Left hindlimb (tissue), 1 donor: ENCODE measurements at regions not wholly inside any gene's neighbourhood (a gene's known extent, or its start where the extent isn't known, plus 50 kb on each side); places are given as distances from the start of the nearest gene placed in this dataset.

Experiments used
- DNase-seq: peaks from one replicate; pipeline ENCODE4 v3.0.0-alpha.2; 2018

DNA sequence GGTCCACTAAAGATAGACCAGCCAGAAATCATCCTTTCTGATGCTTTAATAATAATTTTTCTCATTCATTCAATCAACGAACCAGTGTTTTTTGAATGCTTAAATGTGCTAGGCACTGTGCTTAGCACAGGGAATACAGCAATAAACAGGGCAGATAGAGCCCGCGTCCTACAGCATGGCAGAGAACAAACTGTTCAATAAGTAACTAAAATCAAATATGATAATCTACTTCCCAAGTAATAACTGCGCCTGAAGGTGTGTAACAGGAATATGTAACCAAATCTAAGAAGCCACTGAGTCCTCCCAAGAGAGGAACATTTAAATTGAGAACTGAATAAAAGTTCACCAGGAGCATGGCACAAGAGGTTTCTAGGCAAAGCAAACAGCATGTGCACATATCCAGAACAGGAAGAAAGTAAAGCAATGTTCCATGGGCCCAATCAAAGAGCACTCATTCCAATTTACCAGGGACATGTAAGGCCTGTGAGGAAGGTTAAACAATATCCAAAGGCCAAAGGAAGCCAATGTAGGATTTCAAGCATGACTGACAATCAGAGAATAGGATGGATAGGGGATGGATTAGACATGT lies 311.0 kb upstream of the RARB start:
- no peak for DNase-seq

DNA sequence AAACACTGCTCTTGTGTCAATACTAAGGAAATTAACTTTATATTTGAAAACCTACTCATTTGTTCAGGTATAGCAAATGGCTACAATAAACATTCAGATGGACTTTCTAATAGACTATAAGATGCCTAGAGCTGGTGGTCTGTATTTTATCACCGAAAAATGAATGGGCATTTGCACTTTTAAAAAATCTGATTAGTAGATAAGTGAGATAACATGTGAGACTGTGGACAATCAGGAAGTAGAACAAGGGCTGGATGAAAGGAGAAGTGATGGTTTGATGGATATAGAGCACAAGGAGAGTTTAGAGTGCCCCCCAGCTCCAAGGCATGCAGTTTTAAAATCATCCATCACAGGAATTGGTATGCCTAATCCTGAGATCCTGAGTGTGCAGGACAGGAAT lies 308.4 kb upstream of the RARB start:
- no peak for DNase-seq

DNA sequence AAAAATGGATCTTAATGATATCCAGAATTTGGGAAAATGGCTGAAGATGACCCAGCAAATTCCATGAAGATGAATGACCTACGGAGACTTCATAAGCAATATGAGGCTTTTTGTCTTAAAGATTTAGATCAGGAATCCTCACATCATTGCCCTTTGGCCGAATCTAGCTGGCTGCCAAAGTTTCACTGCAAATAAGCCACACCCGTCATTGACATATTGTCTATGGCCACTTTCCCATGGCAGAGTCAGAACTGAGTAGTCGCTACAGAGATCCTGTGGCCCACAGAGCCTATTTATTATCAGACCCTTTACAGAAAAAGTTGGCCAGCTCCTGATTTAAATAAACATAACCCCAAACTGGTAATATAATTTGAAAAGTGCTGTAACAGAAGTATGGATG lies 307.4 kb upstream of the RARB start:
- DNase-seq, result no peak

DNA sequence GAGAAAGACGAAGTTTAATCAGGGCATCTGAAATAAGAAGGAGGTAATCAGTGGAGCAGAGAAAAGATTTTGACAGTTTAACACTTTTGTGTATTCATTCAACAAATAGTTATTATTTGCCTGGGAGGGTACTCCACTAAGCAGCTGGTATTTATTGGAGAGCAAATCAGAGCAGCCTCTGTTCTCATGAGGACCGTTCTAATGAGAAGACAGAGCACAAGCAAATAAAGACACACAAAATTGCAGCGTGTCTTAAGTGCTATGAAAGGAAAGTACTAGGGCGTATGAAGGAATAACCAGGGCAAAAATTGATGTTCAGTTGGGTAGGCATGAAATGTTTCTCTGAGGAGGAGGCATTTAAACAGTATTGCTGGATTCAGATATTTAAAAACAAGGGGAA lies 302.9 kb upstream of the RARB start:
- no peak for DNase-seq

DNA sequence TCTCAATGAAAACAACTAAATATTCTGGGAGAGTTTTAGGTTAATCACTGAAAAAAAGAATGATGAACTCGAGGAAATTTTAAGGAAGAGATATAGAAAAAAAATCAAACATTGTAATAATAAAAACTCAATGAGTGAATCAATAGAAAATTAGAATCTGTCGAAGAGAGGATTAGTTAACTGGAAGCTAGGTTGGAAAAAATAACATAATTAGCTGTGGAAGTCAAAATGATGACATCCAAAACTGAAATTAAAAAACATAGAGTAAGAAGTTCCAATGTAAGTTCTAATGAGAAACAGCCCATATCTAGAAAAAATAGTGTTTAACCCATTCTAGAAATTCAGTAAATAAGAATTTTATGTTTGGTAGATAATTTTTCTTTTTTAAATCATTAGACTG lies 299.3 kb upstream of the RARB start:
- no peak for DNase-seq

DNA sequence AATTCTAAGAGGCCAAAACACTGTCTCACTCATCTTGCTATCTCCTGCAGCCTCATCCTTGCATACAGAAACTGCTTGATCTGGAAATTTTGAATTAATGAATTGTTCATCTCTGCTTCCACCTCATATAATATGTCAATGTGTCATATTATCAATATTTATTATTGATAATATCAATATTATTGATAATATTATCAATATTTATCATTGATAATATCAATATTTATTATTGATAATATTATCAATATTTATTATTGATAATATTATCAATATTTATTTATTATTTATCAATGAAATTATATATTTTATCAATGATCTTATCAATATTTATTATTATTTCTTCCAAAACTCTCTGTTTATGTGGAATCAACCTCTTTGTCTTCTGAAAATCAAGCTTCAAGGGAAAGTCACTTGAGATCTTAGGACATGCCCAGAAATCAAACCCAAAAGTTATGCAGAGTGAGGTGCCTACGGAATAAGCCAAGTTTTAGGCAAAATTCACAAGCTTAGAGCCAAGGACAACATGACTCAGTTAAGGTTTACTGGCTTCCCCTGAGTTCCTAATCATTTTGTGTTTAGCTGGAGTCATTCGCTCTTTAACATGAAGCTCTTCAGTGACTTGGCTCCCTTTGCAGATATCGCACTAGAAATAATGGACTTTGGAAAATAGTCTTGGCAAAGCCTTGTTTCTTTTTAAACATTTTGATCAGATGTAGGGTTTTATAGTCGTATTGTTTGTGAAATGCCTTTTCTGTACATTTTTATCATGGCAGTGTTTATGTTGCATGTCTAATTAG lies 297.1 kb upstream of the RARB start:
- no peak for DNase-seq

DNA sequence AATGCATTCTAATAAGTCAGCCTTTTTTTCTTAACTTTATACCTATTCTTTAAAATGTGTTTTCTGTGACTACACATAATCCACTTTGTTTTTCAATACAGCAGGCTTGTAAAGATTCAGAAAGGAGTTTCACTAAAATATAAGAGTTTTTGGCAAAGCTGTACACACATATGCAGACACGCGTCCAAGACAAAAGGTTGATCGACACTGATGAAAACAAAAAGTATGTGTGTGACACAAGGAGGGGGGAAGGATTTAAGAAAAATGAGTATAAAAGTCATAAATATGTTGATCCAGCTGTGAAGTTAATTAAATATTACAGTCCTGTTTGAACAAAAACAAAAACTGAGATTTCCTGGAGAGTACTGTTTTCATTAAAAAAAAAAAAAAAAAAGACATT lies 294.5 kb upstream of the RARB start:
- no peak for DNase-seq

DNA sequence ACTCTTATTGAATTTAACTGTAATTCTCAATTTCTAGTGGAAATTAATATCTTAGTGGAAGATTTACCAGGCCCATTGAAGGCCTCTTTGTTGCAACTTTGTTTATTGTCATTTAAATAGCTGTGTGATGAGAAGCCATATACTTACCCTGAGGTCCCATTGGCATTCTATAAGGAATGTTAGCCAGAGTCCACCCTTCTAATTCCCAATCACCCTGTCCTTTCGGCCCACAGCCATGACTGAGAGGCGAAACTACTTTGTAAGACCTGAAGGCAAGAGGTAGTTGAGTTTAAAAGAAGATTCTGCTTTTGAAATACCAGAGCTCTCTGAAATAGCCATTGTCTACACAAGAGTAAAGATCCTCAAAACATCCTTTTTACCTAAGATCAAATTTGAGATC lies 290.5 kb upstream of the RARB start:
- DNase-seq, result no peak

DNA sequence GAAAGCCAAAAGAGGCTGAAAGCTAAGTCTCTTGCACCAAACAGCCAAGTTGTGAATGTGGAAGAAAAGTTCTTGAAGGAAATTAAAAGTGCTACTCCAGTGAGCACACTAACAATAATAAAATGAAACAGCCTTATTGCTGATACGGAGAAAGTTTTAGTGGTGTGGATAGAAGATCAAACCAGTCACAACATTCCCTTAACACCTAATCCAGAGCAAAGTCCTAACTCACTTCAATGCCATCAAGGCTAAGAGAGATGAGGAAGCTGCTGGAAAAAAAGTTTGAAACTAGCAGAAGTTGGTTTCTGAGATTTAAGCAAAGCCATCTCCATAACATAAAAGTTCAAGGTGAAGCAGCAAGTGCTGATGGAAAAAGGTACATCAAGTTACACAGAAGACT lies 288.8 kb upstream of the RARB start:
- no peak for DNase-seq

DNA sequence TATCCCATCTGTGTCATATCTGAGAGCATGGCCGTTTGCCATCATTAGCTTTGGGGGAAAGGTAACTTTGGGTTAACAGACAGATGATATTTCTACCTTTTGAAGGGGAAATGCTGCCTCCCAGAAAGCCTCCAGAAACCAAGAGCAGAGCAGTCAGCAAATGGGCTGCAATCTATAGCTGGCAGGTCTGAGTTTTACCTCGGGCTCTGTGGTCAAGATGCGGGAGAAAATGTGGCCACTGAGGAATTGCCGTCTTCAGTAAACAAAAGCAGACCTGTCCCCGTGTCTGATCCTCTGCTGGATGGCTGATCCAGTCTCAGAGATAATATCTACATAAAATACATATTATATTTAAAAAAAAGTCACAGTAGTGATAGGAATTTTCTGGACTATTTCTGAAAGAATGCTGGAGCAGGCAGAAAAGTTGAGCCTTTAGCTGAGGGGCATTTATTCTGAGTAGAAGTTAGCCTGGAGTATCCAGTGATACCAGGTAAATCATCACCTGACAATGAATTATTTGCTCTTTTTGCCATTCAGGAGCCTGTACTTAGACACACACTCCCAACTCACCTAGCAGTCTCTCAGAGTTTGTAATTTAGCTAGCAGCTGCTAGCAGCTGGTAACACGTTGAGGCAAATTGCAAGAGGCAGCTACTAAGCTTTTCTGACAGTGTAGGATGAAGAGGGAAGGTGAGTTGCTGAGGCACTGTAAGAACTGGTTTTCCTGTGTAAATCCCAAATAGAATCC lies 285.3 kb upstream of the RARB start:
- DNase-seq, result no peak

DNA sequence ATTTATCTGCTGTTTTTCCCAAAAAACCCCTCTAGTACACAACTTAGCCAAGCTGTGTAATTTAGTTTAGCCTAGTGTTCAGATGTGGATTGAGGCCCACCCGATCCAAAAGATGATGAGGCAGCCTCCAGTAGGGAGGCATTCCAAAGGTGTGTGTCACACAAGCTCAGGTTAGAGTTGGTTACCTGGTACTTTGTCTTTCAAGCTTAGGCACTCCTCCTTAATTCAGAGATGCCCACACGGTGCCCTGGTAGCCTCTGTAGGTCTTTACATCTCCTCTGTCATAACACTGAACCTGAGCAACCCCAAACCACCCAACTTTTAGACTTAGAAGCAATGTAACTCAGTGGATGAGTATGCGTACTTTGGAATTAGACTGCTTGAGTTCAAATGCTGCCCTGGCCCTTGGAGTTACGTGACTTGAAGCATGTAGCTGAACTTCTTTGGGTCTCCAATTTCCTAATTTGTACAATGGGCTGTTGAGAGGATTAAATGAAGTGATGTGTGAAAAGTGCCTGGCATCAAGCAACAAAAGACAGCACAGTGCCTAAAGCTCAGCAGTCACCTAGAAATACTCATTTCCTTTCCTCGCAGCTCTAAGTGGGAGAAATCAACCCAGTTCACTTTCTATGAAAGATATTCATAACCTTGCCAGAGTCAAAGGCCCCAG lies 284.6 kb upstream of the RARB start:
- no peak for DNase-seq

DNA sequence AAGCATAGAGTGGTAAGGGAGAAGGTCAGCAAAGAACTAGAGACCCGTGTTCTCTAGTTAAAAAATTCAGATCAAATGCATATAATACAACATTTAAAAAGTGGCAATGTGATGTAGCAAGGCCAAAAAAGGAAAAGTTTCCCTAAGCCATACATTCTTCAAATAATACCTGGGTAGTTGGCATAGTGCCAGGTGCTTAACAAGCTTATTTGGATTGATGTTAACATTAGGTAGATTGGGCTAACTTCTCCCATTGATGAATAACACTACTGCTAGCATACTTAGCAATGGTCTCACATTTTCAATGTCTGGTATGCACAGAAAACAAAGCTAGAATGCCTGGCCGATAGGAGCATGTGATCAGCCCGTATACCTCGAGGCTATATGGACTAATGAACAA lies 283.6 kb upstream of the RARB start:
- no peak for DNase-seq

DNA sequence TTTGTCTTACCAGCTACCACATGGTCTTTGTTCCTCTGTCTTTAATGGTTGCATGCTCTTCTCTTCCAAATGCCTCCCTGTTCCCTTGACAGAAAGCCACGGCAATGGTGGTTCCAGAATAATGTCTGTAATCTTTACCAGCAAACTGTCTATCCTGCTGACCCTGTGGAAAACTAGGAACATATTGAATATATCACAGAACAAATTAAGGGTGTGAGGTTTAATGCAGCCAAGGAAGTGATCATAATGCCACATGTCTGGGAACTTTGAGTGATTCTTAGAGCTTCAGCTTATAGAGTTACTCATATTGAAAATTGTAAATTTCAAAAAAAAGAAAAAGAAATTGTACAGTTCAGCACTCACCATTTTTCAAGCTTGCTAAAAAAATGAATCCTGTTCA lies 282.9 kb upstream of the RARB start:
- DNase-seq, result no peak

DNA sequence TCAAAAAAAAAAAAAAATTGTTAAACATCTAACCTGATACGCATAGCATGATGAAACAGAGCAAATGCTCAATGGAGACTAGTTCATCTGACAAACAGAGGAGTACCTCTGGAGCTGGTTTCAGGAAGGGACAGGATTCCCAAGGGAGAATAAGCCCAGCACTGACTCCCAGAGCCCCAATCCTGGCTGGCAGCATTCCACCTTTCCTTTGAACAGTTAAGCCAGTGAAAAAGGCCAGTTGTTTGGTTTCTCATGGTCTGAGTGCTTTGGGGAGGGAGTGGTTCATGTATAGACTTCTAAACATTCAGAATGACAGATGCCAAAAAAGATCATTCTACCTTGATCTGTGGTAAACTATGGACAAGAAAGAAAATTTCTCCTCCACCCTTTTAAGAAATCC lies 277.9 kb upstream of the RARB start:
- no peak for DNase-seq

DNA sequence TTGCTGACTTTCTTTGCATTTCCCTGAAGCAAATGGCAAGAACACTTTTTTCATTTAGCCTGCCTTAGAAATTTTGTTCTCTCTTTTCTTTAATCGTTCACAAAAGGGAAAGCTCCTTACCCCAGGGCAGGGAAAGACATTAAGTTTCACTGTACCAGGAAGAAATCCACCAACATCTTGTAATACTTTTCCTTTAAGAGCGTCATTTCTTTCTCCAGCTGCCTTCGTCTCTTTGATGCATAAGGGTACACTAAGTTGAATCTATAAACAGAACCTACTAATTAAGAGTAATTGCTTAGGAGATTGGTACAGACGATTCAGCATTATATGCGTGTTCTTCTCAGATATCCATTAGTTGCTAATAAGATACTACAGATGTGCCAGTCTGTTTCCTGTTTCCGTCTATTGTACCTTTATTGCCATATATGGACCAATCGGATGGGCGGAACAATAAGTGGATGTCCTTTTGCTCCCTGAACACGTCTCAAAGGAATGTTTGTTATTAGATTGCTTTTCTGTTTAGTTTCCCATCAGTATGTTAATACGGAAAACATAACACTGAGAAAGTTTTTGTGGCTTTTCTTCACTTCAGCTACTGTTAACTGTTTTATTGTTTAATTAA lies 276.7 kb upstream of the RARB start:
- DNase-seq, result no peak

DNA sequence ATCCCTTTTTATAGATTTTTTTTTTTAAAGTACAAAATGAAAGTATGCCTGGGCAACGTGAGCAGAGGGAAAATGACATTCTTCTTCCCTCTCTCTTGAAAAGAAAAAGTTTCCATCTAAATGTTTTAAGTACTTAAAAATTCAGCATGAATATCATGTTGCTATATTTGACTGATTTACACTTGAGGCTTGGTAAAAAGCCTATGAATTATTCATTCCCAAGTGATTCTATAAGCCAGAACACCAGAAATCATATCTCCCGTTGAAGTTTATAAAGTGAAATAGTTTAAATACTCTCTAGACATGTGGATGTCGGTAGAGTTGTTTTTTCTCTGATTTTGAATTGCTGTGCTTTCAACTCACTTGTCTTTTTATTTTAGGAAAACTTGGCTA lies 276.2 kb upstream of the RARB start:
- DNase-seq, result no peak

DNA sequence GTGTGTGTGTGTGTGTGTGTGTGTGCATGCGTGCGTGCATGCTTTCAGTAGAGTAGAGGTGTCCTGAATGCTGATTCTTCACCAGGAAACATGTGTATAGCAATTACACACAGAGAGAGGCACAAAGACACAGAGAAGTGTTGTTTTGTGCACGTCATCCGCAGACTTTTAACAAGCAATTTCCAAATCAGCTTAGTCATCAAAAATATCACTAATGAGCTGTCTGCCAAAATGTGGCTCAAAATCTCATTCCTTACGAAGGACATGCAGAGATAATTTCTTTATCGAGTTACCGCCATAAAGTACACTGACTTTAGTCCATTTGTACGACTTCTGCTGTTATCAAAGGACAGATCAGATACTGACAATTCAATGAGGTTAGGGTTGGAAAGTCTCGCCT lies 274.9 kb upstream of the RARB start:
- DNase-seq, result no peak

DNA sequence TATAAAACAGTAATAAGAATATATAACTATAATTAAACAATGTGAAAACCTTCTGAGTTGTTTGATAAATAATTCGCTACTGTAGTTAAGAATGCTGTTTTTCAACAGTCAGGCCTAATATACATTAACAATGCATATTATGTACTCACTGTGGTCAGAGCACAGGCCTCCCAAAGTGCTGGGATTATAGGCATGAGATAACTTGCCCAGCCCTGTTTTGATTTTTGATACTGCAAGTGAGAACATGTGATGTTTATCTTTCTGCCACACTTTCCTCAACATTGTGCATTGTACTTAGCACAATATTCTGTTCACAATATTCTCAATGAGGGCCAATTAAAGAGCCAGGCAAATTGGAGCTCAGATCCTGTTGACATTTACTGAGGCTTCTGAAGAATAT lies 274.5 kb upstream of the RARB start:
- DNase-seq, result no peak

DNA sequence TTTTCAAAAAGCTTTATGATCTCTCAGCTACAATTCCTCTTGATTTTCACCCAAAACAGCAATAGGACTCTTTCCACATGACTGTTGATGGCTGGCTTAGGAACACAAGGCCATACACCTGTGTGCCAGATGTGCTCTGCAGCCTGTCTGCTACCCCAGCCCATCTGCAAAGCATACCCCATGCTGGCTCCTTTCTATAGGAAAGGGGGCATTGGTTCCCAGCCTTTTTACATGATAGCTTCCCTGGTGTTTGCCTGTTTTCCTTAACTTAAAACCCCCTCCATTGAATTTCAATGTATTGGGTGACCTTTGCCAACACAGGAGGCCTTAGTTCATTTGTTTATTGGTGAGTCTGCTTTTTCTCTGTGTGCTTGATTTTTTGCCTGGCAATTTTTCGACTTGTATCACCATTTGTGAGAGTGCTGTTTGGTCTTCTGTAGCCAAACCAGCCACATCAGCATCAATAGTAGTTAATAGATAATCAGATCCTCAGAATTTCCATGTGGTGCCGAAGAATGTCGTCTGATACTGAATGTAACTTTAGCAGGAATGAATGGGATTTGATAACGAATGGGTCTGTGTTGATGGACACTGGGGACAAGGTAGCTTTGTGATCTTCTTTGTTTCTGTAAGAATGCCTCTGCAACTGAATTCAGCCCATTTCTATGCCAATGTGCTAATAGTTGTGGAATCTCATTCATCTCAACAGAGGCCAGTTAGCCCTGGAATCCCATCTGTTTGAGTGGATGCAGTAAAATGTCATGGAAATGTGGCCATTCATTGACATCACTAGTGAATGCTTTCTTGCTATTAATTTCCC lies 272.2 kb upstream of the RARB start:
- DNase-seq, result no peak

DNA sequence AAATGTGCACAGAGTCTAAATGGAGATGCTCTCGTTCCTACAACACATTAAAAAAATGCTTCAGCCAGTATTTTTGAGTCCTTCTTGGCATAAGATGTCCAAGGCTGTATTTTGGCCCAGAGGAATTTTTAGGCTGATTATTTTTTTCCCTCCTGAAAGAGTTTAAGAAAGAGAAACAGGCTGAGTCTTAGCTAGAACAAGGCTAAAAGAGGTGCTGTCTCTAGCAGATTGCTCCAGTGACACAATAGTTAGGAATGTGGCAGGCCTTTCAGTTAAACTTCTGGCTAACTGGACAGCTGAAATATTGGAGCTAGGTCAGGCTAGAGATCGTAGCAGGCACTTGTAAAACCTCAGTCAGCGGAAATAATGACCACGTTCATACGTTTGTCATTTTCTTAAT lies 271.4 kb upstream of the RARB start:
- no peak for DNase-seq

DNA sequence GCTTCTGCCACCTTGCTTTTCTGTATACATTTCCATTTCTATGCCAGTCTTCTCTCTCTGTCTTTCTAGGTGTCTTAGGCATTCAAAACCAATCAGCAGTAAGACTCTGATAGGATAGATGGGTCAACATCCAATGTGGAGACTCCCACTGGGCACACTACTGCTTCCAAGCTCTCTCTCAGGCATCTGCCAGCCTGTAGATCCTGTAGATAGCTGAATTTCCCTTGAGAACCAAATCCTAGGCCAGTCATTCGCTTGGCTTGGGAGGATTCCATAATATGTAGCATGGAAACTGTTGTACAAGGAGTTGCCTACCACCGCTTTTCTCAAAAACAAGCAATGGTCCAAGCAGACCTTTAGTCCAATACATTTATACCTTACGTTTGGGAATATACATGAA lies 262.8 kb upstream of the RARB start:
- DNase-seq, result no peak

DNA sequence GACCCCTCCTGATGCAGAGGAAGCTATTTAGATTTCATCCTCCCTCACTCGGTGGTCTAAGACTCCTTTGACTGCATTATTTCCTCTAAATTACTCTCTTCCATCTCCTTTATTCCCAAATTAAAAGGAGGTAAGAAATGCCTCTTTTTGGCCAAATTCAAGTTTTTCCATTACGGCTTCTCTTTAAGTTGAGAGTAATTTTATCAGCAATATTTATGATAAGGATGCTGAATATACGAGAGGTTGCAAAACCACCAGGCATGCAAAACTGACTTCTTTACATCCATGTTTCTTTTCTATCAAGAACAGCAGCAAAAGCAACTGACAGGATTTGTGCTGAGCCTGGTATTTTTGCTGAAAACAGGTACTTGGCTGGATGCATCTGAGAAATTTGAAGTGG lies 262.0 kb upstream of the RARB start:
- DNase-seq, result no peak
